Skeletal muscle tissue (tissue), 3 donors: ENCODE measurements at regions not wholly inside any gene's neighbourhood (a gene's known extent, or its start where the extent isn't known, plus 50 kb on each side); places are given as distances from the start of the nearest gene placed in this dataset.

Source experiments
- H3K27ac ChIP-seq: one replicate; pipeline ENCODE4 v1.7.0; 2013; ENCODE audit warnings: mild to moderate bottlenecking, low read depth, low read length, inconsistent platforms
- H3K27me3 ChIP-seq, 3 donors: one replicate each; pipeline ENCODE4 v1.7.0; 2013; ENCODE audit warnings: low read length in 3 of 3; ENCODE audit not compliant: control insufficient read depth in 3 of 3, insufficient read depth in 3 of 3
- H3K36me3 ChIP-seq, 3 donors: one replicate each; pipeline ENCODE4 v1.7.0; 2013; ENCODE audit warnings: low read length in 3 of 3; ENCODE audit not compliant: control insufficient read depth in 3 of 3, insufficient read depth in 3 of 3
- H3K4me1 ChIP-seq, 3 donors: one replicate each; pipeline ENCODE4 v1.7.0; 2013; ENCODE audit warnings: low read length in 3 of 3, mild to moderate bottlenecking in 3 of 3; ENCODE audit not compliant: control insufficient read depth in 3 of 3, insufficient read depth in 3 of 3
- H3K4me3 ChIP-seq, 3 donors: one replicate each; pipeline ENCODE4 v1.7.0; 2013; ENCODE audit warnings: low read length in 3 of 3
- H3K9ac ChIP-seq, 3 donors: one replicate each; pipeline ENCODE4 v1.7.0; 2013; ENCODE audit warnings: low read length in 3 of 3, mild to moderate bottlenecking in 3 of 3, moderate library complexity in 2 of 3, low read depth in 1 of 3
- H3K9me3 ChIP-seq, 3 donors: one replicate each; pipeline ENCODE4 v1.7.0; 2013; ENCODE audit warnings: low read length in 3 of 3; ENCODE audit not compliant: control insufficient read depth in 3 of 3
- donor health status: Osteomylitis.

GRCh38 chr14:54047645-54048308 is 91.2 kb upstream of the BMP4 start:
- no peak overlapping the region for H3K4me3 ChIP-seq
- no peak overlapping the region for H3K9ac ChIP-seq
- H3K36me3 ChIP-seq: no peaks in the 10 kb centered on the region
- no peaks in the 10 kb centered on the region for H3K4me1 ChIP-seq
- no peak overlapping the region for H3K27ac ChIP-seq
- no peaks in the 10 kb centered on the region for H3K27me3 ChIP-seq
- no peaks in the 10 kb centered on the region for H3K9me3 ChIP-seq

DNA sequence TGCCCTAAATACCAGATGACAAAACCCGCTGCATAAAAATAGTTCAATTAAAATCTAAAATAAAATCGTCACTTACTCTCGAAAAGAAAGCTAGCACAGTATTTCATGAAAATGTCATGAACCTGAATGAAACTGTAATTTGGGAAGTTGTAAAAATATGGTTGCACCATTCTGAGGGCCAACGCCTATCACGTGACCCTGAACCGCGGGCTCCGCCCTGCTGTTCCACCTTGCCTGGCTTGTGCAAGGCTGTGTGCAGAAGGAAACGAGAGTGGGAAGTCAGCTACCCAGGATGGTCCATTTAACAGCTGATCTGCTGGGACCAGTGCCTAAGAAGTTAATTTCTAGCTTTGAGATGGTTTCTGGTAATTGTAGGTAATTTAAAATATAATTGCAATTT is 91.7 kb upstream of the BMP4 start:
- Histone ChIP-seq H3K36me3 (no peaks in the 10 kb centered on the region), H3K4me3 (no peak overlapping the region), H3K4me1 (no peaks in the 10 kb centered on the region), H3K9me3 (no peaks in the 10 kb centered on the region), H3K27ac (no peak overlapping the region), H3K9ac (no peak overlapping the region), H3K27me3 (no peaks in the 10 kb centered on the region)

DNA sequence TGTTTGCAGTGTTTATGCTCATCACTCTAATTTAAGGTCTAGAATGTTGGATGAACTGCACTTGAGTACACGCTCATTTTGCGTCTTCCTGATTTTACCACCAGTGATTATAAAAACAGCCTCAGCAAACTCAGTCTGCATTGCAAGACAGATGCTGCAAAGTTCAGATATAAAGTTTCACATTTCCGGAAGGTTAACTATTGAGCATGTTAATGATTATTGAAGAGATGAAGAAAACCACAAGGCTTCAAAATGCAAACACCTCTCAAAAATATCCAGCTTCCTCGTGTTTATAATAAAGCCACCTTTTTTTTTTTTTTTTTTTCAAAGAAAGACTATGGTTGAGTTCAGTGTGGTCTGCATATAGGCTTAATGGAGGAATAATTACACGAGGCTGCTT is 92.1 kb upstream of the BMP4 start:
- Histone ChIP-seq H3K27me3 (no peaks in the 10 kb centered on the region), H3K27ac (no peak overlapping the region)

DNA sequence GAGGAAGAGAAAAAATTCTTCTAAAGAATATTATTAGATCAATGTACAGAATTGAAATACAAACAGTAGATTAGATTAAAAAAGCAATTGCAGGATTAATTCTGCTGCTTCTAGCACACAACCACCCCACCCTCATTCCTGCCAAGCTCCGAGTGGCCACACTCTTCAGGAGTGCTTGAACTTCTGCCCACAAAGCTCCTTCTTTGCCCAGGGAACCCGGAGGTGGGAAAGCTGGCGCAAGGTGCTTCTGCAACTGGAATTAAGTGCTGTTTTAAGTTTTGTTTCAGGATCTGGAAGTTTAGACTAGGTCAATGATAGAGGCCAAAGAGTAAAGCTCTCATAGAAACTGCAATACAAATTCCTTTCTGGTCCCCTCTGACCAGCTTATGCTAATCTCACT is 94.1 kb upstream of the BMP4 start:
- Histone ChIP-seq H3K36me3 (no peaks in the 10 kb centered on the region), H3K27me3 (no peaks in the 10 kb centered on the region)

More for the DNA sequence above, 92.1 kb upstream of the BMP4 start:
- Histone ChIP-seq H3K9ac (no peak overlapping the region), H3K36me3 (no peaks in the 10 kb centered on the region), H3K9me3 (no peaks in the 10 kb centered on the region), H3K4me3 (no peak overlapping the region), H3K4me1 (no peaks in the 10 kb centered on the region)

GRCh38 chr14:54052696-54053385 is 96.2 kb upstream of the BMP4 start:
- no peak overlapping the region for H3K4me3 ChIP-seq
- no peak overlapping the region for H3K27ac ChIP-seq
- no peaks in the 10 kb centered on the region for H3K4me1 ChIP-seq
- no peaks in the 10 kb centered on the region for H3K27me3 ChIP-seq
- no peaks in the 10 kb centered on the region for H3K9me3 ChIP-seq
- no peaks in the 10 kb centered on the region for H3K36me3 ChIP-seq
- no peak overlapping the region for H3K9ac ChIP-seq

More for the DNA sequence above, 94.1 kb upstream of the BMP4 start:
- Histone ChIP-seq H3K9ac (no peak overlapping the region), H3K4me1 (no peaks in the 10 kb centered on the region), H3K9me3 (no peaks in the 10 kb centered on the region), H3K4me3 (no peak overlapping the region), H3K27ac (no peak overlapping the region)

GRCh38 chr14:54053386-54053745 is 96.7 kb upstream of the BMP4 start:
- Histone ChIP-seq H3K9me3 (no peaks in the 10 kb centered on the region), H3K4me3 (no peak overlapping the region), H3K27ac (no peak overlapping the region), H3K27me3 (no peaks in the 10 kb centered on the region), H3K4me1 (no peaks in the 10 kb centered on the region), H3K36me3 (no peaks in the 10 kb centered on the region), H3K9ac (no peak overlapping the region)

- H3K36me3 ChIP-seq: no peaks in the 10 kb centered on the region
- H3K4me3 ChIP-seq: no peak overlapping the region
- H3K27ac ChIP-seq: no peak overlapping the region
- no peak overlapping the region for H3K9ac ChIP-seq
- no peaks in the 10 kb centered on the region for H3K4me1 ChIP-seq
- H3K9me3 ChIP-seq: no peaks in the 10 kb centered on the region
- H3K27me3 ChIP-seq: no peaks in the 10 kb centered on the region
Observed at GRCh38 chr14:54058505-54058904, 101.9 kb upstream of the BMP4 start.

DNA sequence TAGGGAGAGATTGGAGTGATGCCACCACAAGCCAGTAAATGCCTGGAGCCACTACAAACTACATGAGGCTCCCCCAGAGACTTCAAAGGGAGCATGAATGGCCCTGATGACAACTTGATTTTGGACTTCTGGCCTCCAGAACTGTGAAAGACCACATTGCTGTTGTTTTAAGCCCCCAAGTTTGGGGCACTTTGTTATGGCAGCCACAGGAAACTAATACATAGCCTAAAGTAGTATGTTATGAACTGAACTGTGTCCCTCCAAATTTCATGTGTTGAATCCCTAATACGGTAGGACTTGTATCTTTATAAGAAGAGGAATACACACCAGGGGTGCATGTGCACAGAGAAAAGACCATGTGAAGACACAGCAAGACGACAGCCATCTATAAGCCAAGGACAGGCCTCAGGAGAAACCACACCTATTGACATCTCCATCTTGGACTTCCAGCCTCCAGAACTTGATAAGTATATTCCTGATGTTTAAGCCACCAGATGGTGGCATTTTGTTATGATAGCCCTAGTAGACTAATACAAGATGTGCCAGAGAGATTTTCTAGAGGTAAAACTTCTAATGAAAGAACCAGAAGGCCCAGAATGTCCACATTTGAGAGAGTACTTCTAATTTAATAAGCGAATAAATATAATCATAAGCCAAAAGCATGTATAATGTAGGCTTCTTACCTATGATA is 127.1 kb upstream of the BMP4 start:
- no peaks in the 10 kb centered on the region for H3K36me3 ChIP-seq
- no peak overlapping the region for H3K4me3 ChIP-seq
- H3K4me1 ChIP-seq: no peaks in the 10 kb centered on the region
- peaks cover 0 to 3% (median 0%) of the 10 kb centered on the region in 3 donors for H3K9me3 ChIP-seq
- H3K27ac ChIP-seq: no peak overlapping the region
- no peaks in the 10 kb centered on the region for H3K27me3 ChIP-seq
- no peak overlapping the region for H3K9ac ChIP-seq

- Histone ChIP-seq H3K27me3 (no peaks in the 10 kb centered on the region), H3K27ac (no peak overlapping the region), H3K9ac (no peak overlapping the region), H3K9me3 (peaks cover 0 to 2% (median 0%) of the 10 kb centered on the region in 3 donors), H3K4me1 (no peaks in the 10 kb centered on the region), H3K36me3 (no peaks in the 10 kb centered on the region), H3K4me3 (no peak overlapping the region)
Observed at GRCh38 chr14:54085232-54085761, 128.7 kb upstream of the BMP4 start.

DNA sequence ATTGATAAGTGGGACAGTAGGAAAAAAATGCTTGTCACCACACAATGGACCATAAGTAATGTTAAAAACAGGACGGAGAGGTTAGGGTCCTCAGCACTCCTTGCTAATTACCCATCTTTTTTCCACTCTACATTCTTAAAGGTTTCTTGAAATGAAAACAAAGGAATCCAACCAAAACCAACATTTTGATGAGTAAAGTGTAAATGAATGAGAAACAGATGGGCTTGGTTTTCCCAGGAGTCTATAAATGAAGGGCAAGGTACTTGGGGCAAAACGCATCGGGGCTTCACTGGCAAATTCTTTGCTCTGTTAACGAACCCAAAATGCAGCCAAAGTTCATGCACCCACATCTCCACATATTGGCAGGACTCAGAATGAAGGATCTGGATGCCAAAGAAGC is 129.2 kb upstream of the BMP4 start:
- no peak overlapping the region for H3K27ac ChIP-seq
- H3K27me3 ChIP-seq: no peaks in the 10 kb centered on the region
- no peak overlapping the region for H3K9ac ChIP-seq
- H3K9me3 ChIP-seq: no peaks in the 10 kb centered on the region
- no peaks in the 10 kb centered on the region for H3K4me1 ChIP-seq
- H3K36me3 ChIP-seq: no peaks in the 10 kb centered on the region
- H3K4me3 ChIP-seq: no peak overlapping the region
